ENCODE measurements at regions not wholly inside any gene's neighbourhood (a gene's known extent, or its start where the extent isn't known, plus 50 kb on each side); places are given as distances from the start of the nearest gene placed in this dataset.
A peak's percentile ranks its signal among the peaks of the same experiment; 100 is the strongest.

DNA sequence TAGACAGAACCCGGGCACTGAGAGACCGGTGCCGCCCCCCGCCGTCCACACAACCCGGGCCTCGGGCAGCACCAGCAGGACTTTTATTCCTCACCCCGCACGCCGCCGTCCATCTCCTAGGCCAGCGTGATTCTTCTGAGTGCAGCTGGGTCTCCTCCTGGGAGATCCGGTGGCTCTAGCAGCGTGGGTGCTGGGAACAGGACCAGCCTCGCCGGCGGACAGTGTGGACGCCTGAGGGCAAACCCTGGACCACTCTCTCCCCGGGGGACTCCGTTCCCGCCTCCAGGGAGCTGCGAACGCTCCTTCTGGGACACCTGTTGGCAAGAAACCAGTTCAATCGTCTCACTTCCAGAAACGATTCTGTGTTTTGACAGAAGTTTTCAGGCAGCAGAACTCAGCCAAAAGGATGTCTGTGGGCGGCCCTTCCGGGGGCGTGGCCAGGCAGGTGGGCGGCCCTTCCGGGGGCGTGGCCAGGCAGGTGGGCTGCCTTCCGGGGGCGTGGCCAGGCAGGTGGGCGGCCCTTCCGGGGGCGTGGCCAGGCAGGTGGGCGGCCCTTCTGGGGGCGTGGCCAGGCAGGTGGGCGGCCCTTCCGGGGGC is 130.7 kb downstream of the DLL1 start:
- DNase-seq = no peak

DNA sequence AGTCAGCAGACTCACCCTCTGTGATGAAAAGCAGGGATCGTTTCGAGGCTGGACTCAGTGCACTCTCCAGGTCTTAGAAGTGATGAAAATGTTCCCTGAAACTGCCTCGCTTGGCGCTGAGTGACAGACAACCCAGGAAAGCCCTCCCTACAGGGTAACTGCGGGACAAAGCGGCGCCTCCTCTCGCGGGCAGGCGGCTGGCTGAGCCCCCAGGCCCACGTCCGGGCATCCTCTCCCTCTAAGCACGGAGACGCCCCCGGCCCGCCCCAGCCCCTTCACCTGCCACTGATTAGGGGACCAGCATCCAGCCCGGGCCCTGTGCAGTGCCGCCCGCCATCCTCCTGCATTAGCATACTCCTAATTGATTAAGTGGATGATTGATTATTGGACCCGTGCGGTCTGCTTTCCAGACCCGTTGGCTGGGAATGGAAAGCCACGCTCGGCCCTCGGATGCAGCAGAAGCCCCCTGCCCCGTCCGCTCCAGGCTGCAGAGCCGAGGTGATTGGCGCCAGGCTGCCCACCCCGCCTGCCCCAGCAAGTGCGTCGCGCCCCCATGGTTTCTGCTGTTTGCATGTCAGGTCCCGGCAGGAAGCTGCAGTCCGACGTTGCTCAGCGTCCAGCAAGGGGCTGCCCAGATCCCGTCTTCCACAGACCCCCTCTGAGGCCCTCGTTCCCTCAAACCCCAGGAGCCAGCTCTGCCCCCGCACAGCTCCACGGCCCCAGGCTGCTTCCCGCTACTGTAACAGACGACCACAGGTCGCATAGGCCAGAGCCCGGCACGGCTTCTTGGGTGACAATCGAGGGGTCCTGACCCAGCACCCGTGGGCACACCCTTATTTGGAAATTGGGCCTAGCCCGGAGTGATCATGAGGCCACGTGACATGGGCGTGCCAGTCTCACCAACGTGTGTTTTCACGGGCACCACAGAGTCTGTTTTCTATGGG is 131.6 kb downstream of the DLL1 start:
- DNase-seq = no peak

DNA sequence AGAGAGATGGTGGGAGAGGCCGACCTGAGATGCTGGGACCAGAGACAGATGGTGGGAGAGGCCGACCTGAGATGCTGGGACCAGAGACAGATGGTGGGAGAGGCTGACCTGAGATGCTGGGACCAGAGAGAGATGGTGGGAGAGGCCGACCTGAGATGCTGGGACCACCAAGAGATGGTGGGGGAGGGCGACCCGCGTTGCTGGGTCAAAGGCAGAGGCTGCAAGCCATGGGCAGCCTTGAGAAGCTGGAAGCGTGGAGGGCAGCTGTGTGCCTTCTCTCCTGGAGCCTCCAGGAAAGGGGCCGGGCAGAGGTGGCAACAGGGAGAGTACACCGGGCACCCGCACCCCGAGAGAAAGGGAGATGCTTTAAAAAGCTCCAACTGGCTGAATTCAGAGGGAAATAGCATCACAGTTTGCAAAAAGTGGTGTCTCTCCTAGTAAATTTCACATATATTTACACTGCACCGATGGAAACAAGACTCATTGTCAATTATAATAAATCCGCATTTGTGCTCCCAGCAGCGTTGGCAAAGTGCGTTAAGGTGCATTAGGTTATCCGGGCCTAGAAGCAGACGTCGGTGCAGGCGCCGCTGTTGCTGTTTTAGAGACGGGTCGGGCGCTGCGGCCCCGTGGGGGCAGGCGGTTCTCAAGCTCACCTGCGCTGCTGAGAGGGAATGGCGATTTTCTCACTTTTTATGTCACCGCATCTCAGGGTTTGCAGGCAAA is 132.4 kb downstream of the DLL1 start:
- DNase-seq = no peak

DNA sequence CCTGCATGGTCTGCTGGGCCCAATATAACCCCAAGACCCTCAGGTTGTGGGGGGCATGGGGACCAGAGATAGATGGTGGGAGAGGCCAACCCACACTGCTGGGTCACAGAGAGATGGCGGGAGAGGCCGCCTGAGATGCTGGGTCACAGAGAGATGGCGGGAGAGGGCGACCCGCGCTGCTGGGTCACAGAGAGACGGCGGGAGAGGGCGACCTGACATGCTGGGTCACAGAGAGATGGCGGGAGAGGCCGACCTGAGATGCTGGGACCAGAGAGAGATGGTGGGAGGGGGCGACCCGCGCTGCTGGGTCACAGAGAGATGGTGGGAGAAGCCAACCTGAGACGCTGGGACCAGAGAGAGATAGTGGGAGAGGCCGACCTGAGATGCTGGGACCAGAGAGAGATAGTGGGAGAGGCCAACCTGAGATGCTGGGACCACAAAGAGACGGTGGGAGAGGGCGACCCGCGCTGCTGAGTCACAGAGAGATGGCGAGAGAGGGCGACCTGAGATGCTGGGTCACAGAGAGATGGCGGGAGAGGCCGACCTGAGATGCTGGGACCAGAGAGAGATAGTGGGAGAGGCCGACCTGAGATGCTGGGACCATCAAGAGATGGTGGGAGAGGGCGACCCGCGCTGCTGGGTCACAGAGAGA is 133.2 kb downstream of the DLL1 start:
- no peak for DNase-seq

DNA sequence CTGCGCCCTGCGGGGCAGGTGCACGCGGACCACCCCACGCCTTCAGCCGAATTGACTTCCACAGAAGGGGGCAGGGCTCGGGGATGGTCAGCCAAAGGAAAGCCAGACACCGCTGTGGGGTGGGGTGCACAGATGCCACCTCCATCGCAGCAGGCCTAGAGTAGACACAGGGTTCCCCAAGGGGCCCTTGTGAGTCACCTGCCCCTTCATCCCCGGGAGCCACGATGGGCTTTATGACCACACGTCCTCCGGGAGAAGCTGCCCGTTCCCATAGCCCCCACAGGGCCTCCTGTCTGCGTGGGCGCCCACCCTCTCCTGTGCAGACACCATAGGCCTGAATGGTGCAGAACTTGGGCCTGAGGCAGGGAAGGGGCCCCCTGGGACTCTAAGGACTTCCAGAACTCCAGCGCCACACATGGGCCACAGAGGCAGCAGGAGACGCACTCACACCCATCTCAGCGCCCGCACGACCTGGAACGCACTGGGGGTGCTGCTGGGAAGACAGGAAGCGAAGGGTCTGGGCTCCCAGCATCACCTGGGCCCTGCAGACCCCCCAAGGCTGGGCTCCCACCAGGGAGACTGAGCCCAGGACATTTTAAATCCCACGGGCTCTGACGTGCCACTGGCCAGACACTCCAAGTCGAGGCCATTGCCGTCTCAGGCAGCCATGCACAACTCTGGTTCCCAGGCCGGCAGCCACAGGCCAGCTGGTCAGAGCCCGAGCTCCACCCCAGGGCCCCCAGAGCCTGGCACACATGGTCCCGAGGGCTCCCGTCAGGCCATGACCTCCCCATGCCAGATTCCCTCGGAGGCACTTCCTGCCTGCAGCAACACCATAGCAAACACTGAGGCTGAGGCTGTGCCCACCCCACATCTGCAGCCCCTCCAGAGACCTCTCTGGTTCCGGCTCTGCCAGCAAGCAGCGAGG is 134.2 kb downstream of the DLL1 start:
- no peak for DNase-seq

DNA sequence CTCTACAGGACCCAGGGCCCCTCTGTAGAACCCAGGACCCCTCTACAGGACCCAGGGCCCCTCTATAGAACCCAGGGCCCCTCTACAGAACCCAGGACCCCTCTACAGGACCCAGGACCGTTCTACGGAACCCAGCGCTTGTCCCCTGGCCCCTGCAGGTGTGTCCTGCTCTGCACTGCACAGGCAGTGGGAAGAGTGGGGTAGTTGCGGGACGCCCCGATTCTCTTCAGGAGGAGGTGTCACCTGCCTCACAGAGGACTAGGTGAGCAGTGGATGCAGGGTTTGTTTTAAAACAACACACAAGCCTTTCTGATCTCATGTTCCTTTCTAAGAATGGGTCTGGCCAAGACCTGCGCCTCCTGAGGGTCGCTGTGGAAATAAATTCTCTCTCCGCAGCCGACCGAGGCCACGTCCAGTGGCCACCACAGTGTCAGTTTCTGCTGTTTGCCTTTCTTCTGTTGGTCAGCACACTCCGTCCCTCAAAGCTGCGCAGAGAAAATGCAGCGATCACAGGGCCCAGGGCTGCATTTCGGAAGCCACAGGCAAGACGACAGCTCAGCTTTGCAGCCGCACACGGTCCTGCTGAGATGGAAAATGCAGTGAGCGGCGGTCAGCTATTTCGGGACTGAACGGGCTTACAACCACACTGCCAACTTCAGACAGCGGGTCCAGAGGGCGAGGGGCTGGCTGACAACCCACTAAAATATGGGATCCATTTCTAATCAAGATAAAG is 135.2 kb downstream of the DLL1 start:
- no peak for DNase-seq

DNA sequence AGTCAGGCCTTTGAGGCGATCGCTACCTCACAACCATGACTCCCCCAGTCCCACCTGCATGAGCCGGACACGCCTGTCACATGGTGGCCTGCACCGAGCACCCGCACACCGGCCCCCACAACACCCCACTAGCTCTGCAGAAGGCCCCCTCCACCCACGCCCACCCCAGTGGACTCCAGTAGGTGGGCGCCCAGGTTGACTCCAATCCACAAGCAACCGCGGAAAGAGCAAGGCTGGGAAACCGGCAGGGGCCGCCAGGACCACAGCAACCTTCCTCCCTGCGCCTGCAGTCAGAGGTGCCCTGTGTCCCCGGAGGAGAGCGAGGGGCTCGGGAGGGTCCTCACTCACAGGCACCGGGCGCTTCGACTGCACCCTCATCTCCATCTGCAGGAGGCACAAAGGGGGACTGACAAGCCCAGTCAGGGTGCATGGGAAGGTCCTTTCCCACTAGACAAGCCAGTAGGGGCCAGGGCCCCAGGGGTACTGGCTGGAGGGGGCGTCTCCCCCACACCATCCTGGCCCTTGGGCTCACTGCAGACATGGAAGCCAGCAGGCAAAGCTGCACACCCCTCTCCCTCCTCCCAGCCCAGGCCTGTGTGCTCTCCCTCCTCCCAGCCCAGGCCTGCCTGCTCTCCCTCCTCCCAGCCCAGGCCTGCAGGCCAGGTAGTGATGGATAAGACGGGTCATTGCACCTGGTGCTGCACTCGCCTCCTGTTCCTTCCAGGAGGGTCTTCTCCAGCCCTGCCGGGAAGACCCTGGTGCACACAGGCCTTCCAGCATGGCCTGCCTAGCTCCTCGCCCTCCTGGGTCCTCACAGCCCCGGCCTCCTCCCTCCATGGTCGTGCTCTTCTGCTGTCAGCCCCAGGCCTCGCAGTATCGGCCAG is 137.2 kb downstream of the DLL1 start:
- DNase-seq = no peak

DNA sequence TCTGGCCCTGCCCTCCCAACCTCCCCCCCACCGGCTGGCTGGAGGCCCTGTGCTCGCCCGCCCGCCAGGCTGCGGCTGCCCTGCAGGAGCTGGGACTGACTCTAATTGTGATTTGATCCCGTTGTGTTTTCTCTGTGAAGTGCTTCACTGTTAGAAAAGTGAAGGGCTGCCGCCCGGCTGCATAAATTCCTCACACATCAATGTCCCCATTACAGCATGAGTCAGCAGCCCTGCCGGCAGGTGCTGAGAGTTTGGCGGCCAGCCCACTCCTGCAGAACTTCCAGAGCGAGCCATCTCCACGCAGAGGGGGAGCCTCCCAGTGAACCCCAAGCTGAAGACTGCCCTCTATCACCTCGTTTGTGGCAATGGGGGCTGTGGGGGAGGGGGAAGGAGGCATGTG is 137.9 kb downstream of the DLL1 start:
- DNase-seq = peak; percentile 72

DNA sequence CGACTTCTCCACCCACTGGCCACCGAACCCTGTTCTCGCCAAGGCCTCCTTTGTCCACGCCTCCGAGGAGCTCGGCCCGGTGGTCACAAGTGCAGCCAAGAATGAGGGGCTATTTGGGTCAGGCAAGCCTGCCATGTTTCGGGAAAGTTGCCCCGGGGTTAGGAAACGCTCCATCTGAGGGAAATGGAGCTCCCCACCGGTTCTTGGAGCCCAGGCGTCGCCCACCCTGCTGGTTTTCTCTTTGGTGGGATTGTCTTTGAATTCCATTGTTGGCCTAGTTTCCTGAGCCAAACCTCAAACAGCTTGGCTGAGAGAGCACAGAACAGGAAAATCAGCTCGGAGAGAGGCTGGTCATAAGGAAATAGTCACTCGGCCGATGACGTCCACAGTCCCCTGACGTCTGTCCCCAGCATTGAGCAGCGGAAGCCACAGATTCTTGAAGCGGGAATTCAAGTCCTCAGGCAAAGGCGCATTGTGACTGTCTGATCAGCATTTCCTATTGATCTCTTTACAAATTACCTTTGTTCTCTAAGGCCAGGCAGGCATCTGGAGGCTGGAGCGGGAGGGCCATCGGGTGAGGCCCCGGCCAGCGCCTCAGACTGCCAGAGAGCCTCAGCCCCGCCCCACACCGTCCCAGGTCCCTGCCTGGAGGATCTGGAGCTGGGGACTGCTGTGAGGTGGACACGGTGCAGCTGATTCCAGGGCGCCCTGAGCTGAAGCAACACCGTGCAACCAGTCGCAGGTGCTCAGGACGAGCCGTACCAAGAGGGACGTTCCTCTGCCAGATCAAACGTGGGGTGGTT is 138.6 kb downstream of the DLL1 start:
- no peak for DNase-seq

DNA sequence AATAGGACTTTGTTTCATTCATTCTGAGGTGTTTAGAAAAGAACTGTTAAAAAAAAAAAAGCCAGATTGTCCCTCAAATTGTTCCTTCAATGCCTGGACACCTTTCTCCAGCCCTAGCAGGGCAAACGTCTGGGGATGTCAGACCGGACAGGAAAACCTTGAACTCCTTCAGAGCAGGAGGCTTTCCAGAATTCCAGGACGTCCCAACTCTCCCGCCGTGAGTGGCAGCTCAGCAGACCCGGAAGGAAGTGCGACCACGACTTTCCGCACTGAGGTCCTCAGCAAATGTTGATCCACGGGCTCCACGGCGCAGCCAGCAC is 139.1 kb downstream of the DLL1 start:
- DNase-seq = no peak

DNA sequence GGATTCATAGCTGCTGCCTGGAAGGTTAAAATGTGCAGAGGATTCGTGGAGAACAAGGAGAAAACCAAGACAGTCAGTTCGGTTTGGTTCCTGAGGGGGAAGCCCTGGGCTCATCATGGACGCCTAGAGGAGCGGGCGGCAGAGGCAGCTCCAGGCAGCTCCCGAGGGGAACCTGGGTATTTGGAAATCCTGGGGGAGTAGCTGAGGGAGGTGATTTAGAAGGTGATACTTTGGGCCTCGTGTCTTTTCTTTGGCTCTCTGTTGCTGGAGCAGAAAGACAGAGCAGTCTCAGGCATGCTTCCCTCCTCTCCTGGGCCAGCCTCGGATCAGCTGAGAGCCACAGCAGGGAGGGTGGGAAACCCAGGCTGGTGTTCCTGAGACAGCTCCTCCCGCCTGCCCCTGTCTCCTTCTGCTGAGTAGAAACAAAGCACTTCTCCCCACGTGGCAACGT is 139.5 kb downstream of the DLL1 start:
- DNase-seq = no peak

DNA sequence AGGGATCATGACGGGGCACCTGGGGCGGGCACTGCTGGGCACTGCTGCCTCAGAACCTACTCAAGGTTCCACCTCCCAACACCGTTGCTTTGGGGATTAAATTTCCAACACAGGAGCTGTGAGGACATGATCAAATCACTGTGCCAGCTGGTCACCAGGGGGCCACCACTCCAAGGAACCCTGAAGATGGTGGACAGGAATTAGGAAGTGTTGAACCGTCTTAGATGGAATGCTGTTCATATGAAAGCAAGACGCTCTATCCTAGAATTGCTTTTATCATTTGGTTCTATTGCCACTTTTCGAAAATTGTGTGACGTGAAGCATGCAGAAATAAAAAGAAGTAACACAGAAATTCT is 140.3 kb downstream of the DLL1 start:
- DNase-seq = no peak

DNA sequence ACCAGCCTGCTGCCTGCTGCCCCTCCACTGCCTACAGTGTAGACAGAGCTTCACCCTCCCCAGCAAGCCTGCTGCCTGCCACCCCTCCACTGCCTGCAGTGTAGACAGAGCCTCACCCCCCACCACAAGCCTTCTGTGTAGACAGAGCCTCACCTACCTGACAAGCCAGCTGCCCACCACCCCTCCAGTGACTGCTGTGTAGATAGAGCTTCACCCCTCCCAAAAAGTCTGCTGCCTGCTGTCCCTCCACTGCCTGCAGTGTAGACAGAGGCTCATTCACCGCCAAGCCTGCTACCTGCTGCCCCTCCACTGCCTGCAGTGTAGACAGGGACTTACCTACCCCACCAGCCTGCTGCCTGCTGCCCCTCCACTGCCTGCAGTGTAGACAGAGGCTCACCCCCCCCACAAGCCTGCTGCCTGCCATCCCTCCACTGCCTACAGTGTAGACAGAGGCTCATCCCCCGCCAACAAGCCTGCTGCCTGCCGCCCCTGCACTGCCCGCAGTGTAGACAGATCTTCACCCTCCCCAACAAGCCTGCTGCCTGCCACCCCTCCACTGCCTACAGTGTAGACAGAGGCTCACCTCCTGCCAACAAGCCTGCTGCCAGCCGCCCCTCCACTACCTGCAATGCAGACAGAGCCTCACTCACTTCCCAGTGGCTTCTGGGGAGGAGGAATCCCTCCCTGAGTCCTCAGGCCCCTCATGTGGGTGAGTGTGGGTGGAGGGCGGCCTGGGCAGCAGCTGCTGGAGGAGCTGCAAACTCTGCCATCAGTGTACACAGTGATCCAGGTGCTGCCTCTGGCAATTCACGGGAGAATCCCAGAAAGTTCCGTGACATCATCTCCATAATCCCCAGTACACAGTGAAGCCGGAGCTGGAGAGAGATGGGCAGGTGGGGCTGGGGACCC is 140.9 kb downstream of the DLL1 start:
- DNase-seq = peak; percentile 14

DNA sequence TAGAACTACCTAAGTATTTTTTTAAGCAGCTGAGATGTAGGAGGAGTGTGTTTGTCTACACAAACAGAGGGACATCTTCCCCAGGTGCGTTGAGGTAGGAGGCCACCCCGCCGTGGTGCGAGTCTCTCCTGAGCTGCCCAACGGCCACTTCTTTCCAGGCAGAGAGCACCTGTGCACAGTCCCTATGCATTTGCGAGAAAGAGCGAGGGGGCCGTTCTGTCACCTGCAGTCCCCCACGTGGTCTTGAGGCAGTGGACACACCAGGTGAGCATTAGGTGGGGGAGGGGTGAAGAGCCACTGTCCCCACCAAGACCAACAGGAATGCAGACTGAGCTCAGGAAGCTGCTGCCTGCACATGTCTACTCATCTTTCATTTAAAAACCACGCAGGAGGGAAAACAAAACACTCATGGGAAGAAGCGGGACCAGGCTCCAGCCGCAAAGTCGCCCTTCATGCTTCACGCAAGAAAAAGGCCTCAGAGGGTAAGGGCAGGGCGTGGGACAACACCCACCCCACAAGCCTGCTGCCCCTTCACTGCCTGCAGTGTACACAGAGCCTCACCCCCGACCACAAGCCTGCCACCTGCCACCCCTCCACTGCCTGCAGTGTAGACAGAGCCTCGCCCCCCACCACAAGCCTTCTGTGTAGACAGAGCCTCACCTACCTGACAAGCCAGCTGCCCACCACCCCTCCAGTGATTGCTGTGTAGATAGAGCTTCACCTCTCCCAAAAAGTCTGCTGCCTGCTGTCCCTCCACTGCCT is 142.0 kb downstream of the DLL1 start:
- DNase-seq = no peak

DNA sequence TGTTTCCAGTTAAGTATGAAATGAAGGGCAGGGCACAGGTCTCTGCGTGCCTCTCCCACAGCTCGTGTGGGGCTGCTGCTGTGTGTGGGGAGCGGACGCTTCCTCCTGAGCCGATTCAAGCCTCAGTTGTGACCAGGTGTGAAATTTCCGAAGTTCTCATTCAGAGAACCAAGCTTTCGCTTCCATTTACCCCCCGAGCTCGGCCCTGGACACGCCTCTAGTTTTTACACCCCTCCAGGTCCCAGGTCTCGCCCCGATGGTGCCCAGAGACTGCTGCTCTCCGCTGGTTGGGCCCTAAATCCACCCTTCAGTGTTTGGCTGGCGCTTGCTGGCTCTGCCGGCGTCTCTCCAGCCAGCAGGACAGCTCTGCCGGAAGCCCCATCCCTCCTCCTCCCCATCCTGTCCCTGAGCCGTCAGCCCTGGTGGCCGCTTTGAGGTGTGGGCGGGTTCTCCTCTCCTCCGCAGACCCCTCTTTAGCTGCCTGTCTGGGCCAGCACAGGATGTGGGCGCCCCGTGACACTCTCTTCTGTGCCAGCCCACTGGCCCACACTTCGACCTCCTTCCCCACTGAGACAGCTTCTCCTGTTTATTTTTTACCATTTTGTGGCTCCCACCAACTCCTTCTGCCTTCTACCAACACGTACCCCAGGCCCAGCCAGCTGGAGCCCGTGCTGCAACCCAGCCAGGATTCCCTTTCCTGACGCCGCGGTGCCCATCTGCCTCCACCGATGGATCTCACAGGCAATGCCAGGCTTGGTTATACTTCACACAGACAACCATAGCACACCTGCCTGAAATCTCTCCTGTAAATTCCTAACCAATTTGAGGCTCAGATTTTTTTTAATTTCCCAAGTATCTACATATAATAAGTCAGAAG is 142.8 kb downstream of the DLL1 start:
- no peak for DNase-seq

DNA sequence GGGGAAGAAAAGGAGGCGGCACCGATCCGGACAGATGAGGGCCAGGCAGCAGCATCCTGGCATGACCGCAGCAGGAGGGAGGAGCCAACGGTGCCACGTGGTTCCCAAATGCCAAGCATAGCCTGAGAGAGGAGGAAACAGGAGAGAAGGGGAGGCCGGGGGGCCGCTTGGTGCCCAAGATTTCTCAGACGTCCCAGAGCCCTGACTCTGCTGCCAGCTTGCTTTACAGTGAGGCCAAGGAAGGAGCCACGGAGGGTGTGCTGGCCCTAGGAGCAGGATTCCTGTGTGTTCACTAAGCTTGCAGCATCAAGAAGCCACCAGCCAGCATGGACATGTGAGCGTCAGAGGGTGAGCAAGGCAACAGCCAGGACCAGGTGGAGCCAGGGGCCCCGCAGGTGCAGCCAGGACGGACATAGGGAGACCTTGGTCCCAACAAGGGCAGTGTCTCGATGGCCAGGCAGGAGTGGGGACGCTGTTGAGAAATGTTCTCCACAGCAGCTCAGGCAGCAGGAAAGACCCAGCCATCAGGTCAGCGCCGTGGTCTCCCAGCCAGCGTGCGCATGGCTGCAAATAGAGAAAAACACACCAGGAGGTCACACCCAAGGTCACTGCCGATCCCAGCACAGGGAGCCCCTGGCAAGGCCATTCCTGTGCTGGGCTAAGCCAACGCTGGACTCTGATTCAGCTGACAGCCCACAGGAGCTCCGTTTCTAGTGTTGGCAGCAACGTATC is 143.7 kb downstream of the DLL1 start:
- DNase-seq = no peak

All from COR-L47 (cell line).